PC-3 (cell line): ENCODE measurements at regions not wholly inside any gene's neighbourhood (a gene's known extent, or its start where the extent isn't known, plus 50 kb on each side); places are given as distances from the start of the nearest gene placed in this dataset.

ENCODE experiments used
- CTCF ChIP-seq: fragments of 300-600 bp; sonication (generic); conservative IDR thresholded peaks from 2 replicates; pipeline ENCODE4 v1.5.1; 2017; ENCODE audit warnings: antibody characterized with exemption, low read depth, mild to moderate bottlenecking, low read length
- EZH2 ChIP-seq: fragments of 300-600 bp; sonication (generic); IDR thresholded peaks from one replicate; pipeline ENCODE4 v1.6.1; 2017; ENCODE audit warnings: antibody characterized with exemption, mild to moderate bottlenecking, low read length; ENCODE audit not compliant: unreplicated experiment
- EZH2phosphoT487 ChIP-seq: fragments of 300-600 bp; sonication (generic); IDR thresholded peaks from 2 replicates; pipeline ENCODE4 v1.6.1; 2018; ENCODE audit warnings: mild to moderate bottlenecking, antibody characterized with exemption, low read length, borderline replicate concordance

- TF ChIP-seq CTCF (no peak), EZH2 (no peak), EZH2phosphoT487 (no peak)
Observed at GRCh38 chr4:187188741-187189140, 465.1 kb upstream of the FAT1 start.
